ENCODE measurements at regions not wholly inside any gene's neighbourhood (a gene's known extent, or its start where the extent isn't known, plus 50 kb on each side); places are given as distances from the start of the nearest gene placed in this dataset.

DNA sequence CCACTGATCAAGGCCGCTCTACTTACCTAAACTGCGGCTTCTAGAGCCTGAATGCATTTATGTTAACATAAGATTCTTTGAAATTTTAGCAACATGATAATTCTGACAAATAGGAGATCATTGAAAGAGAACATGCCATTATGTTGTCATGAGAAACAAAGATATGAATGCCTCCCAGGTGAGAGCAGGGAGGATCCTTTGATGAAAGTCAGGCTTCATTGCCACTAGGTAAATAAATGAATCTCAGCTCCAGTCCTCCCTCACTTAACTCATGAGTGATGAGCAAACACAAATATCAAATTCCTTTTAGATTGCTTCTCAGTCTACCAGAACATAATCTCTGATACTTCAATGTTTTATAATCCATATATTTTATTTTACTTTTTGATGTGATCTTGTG lies 463.2 kb upstream of the CDH7 start:
- TF ChIP-seq, protein P1, sequence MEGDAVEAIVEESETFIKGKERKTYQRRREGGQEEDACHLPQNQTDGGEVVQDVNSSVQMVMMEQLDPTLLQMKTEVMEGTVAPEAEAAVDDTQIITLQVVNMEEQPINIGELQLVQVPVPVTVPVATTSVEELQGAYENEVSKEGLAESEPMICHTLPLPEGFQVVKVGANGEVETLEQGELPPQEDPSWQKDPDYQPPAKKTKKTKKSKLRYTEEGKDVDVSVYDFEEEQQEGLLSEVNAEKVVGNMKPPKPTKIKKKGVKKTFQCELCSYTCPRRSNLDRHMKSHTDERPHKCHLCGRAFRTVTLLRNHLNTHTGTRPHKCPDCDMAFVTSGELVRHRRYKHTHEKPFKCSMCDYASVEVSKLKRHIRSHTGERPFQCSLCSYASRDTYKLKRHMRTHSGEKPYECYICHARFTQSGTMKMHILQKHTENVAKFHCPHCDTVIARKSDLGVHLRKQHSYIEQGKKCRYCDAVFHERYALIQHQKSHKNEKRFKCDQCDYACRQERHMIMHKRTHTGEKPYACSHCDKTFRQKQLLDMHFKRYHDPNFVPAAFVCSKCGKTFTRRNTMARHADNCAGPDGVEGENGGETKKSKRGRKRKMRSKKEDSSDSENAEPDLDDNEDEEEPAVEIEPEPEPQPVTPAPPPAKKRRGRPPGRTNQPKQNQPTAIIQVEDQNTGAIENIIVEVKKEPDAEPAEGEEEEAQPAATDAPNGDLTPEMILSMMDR (conservative IDR thresholded peaks at IDR 0.05 in 1 of 2, IDR thresholded peaks at IDR 0.05 in 1 of 2; ENCODE audit: extremely low read depth in 1 of 2, insufficient read depth in 1 of 2, low read depth in 1 of 2, low read length in 2 of 2): no peak
- no peak for TF ChIP-seq EZH2 (IDR thresholded peaks at IDR 0.05; ENCODE audit: borderline replicate concordance, low read length)

All from mammary epithelial cell (primary cell).